KOPT-K1 (cell line): ENCODE measurements at regions not wholly inside any gene's neighbourhood (a gene's known extent, or its start where the extent isn't known, plus 50 kb on each side); places are given as distances from the start of the nearest gene placed in this dataset.

ENCODE experiments used
- H3K27ac ChIP-seq: fragments of 200-600 bp; sonication (generic); 2 replicates; pipeline ENCODE4 v1.5.1; 2016; ENCODE audit warnings: antibody characterized with exemption, mild to moderate bottlenecking, low read depth, low read length; ENCODE audit not compliant: poor library complexity, severe bottlenecking
- H3K36me3 ChIP-seq: fragments of 200-600 bp; sonication (generic); 2 replicates; pipeline ENCODE4 v1.5.1; 2017; ENCODE audit warnings: antibody characterized with exemption, mild to moderate bottlenecking, low read length, moderate library complexity; ENCODE audit not compliant: insufficient read depth
- H3K9me3 ChIP-seq: fragments of 200-600 bp; sonication (generic); 2 replicates; pipeline ENCODE4 v1.5.1; 2017; ENCODE audit warnings: antibody characterized with exemption, low read length, mild to moderate bottlenecking; ENCODE audit not compliant: insufficient read depth, poor library complexity, severe bottlenecking

- H3K36me3 ChIP-seq = no peaks in the 10 kb centered on the region
- H3K27ac ChIP-seq = no peak overlapping the region
- H3K9me3 ChIP-seq = no peaks in the 10 kb centered on the region
Measured at GRCh38 chr9:105150991-105151685, 93.3 kb upstream of the SLC44A1 start.

- no peak overlapping the region for H3K27ac ChIP-seq
- no peaks in the 10 kb centered on the region for H3K36me3 ChIP-seq
- H3K9me3 ChIP-seq = no peaks in the 10 kb centered on the region
Measured at GRCh38 chr9:105151686-105151995, 92.8 kb upstream of the SLC44A1 start.

GRCh38 chr9:105154723-105155191 lies 89.7 kb upstream of the SLC44A1 start:
- Histone ChIP-seq H3K36me3 (no peaks in the 10 kb centered on the region), H3K9me3 (no peaks in the 10 kb centered on the region), H3K27ac (no peak overlapping the region)

DNA sequence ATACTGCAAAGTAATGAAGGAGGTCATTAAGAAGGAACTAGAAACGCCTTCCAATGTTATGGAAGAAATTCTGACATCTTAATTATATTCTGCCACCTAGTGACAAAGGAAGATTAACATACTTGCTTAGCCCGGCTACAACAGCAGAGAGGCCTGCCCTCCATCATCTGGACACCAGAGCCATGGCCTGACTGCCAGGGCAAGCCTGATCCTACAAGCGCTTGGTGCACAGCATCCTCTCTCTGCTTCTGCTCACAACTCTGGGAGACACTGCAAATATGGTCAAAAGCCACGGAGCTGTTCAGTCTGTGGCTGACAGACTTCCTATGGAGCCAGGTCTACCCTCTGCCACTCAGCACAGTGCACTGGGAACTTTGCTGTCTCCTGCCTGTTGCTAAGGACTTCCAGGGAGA lies 87.3 kb upstream of the SLC44A1 start:
- no peaks in the 10 kb centered on the region for H3K9me3 ChIP-seq
- no peaks in the 10 kb centered on the region for H3K36me3 ChIP-seq
- H3K27ac ChIP-seq = no peak overlapping the region

DNA sequence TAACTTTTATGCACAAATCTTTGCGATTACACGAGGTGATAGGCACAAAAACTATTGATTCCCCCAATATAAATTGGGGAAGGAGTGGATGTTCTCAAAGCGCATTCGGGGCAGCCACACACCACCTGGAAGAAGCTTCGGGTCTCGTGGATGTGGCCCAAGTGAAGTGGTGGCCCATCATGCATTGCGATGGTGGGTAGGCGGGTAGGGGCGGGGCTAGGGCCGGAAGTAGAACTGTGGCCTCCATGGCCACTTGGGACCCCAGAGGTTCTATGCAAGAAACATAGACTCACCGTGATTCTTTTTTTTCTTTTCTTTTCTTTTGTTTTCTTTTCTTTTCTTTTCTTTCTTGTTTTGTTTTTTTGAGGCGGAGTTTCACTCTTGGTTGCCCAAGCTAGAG lies 86.4 kb upstream of the SLC44A1 start:
- no peaks in the 10 kb centered on the region for H3K36me3 ChIP-seq
- H3K9me3 ChIP-seq = no peaks in the 10 kb centered on the region
- H3K27ac ChIP-seq = no peak overlapping the region

- Histone ChIP-seq H3K36me3 (no peaks in the 10 kb centered on the region), H3K9me3 (no peaks in the 10 kb centered on the region), H3K27ac (no peak overlapping the region)
Measured at GRCh38 chr9:105158898-105159297, 85.6 kb upstream of the SLC44A1 start.

DNA sequence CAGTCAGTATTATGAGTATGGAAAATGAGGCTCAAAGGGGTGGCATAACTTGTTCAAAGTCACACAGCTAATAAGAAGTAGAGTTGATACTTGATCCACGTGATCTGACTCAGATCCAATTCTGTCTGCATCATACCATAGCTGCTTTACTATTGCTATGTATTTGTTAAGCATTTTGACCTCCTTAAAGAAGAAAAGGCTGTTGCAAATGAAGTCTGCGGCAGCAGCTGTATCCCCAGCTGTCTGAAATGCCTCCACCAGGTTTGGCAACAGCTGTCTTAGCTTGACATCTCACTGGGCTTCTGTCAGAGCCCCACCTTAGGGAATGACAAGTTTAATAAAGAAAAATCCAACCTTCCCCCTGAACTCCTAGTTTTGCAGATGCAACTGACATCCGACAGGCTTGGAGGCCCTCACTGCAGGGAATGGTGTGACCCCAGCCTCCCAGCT lies 75.6 kb upstream of the SLC44A1 start:
- Histone ChIP-seq H3K27ac (no peak overlapping the region), H3K9me3 (no peaks in the 10 kb centered on the region)

DNA sequence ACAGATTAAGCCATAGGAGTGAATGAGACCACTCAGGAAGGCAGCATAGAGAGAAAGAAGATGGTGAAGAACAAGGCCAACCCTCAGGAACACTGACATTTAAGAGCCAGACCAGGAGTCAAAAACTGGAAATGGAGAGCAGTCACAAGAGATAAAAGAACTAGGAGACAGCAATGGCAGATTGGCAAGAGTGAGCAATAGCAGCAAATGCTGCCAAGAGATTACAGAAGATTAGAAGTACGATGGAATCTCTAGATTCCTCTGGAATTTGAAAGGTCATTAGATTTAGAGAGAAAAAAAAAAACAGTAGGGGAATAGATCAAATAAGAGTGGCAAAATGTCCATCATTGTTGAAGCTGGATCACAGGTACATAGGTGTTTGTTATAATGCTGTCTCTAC lies 73.4 kb upstream of the SLC44A1 start:
- Histone ChIP-seq H3K27ac (no peak overlapping the region), H3K9me3 (no peaks in the 10 kb centered on the region), H3K36me3 (no peaks in the 10 kb centered on the region)

More for the DNA sequence above, 75.6 kb upstream of the SLC44A1 start:
- H3K36me3 ChIP-seq = no peaks in the 10 kb centered on the region

GRCh38 chr9:105171589-105171988 lies 72.9 kb upstream of the SLC44A1 start:
- Histone ChIP-seq H3K9me3 (no peaks in the 10 kb centered on the region), H3K27ac (no peak overlapping the region), H3K36me3 (no peaks in the 10 kb centered on the region)

- no peaks in the 10 kb centered on the region for H3K36me3 ChIP-seq
- no peaks in the 10 kb centered on the region for H3K9me3 ChIP-seq
- no peak overlapping the region for H3K27ac ChIP-seq
Measured at GRCh38 chr9:105172436-105172835, 72.0 kb upstream of the SLC44A1 start.

GRCh38 chr9:105173306-105173705 lies 71.1 kb upstream of the SLC44A1 start:
- no peaks in the 10 kb centered on the region for H3K9me3 ChIP-seq
- no peak overlapping the region for H3K27ac ChIP-seq
- no peaks in the 10 kb centered on the region for H3K36me3 ChIP-seq

GRCh38 chr9:105173826-105174225 lies 70.6 kb upstream of the SLC44A1 start:
- H3K9me3 ChIP-seq = no peaks in the 10 kb centered on the region
- no peak overlapping the region for H3K27ac ChIP-seq
- no peaks in the 10 kb centered on the region for H3K36me3 ChIP-seq

- no peaks in the 10 kb centered on the region for H3K36me3 ChIP-seq
- H3K27ac ChIP-seq = no peak overlapping the region
- H3K9me3 ChIP-seq = no peaks in the 10 kb centered on the region
Measured at GRCh38 chr9:105176194-105176593, 68.3 kb upstream of the SLC44A1 start.

- Histone ChIP-seq H3K9me3 (no peaks in the 10 kb centered on the region), H3K27ac (no peak overlapping the region), H3K36me3 (no peaks in the 10 kb centered on the region)
Measured at GRCh38 chr9:105178076-105178475, 66.4 kb upstream of the SLC44A1 start.

GRCh38 chr9:105187781-105188180 lies 56.7 kb upstream of the SLC44A1 start:
- H3K27ac ChIP-seq = no peak overlapping the region
- no peaks in the 10 kb centered on the region for H3K36me3 ChIP-seq

GRCh38 chr9:105188746-105189145 lies 55.7 kb upstream of the SLC44A1 start:
- no peaks in the 10 kb centered on the region for H3K9me3 ChIP-seq
- H3K36me3 ChIP-seq = no peaks in the 10 kb centered on the region
- H3K27ac ChIP-seq = no peak overlapping the region

More at GRCh38 chr9:105187781-105188180, 56.7 kb upstream of the SLC44A1 start:
- H3K9me3 ChIP-seq = no peaks in the 10 kb centered on the region
